Endothelial cell (in vitro differentiated cells): ENCODE measurements at regions not wholly inside any gene's neighbourhood (a gene's known extent, or its start where the extent isn't known, plus 50 kb on each side); places are given as distances from the start of the nearest gene placed in this dataset.

ENCODE experiments used
- DNase-seq: peaks from one replicate; pipeline ENCODE4 v3.0.0; 2021; ENCODE audit warnings: low spot score
- H3K27ac Mint-ChIP-seq: one replicate; pipeline ENCODE4 v1.8.0; 2021; ENCODE audit warnings: mixed read lengths, inconsistent platforms; ENCODE audit not compliant: unreplicated experiment
- H3K27me3 Mint-ChIP-seq: one replicate; pipeline ENCODE4 v1.8.0; 2021; ENCODE audit warnings: mild to moderate bottlenecking, moderate library complexity, mixed read lengths, inconsistent platforms; ENCODE audit not compliant: unreplicated experiment
- H3K36me3 Mint-ChIP-seq: one replicate; pipeline ENCODE4 v1.8.0; 2021; ENCODE audit warnings: mild to moderate bottlenecking, low read depth, mixed read lengths, inconsistent platforms; ENCODE audit not compliant: unreplicated experiment
- H3K4me1 Mint-ChIP-seq: one replicate; pipeline ENCODE4 v1.8.0; 2021; ENCODE audit warnings: mild to moderate bottlenecking, mixed read lengths, inconsistent platforms; ENCODE audit not compliant: unreplicated experiment
- H3K4me3 Mint-ChIP-seq: one replicate; pipeline ENCODE4 v1.8.0; 2021; ENCODE audit warnings: mild to moderate bottlenecking, mixed read lengths, inconsistent platforms; ENCODE audit not compliant: unreplicated experiment
- H3K9me3 Mint-ChIP-seq: one replicate; pipeline ENCODE4 v1.8.0; 2021; ENCODE audit warnings: mixed read lengths, inconsistent platforms; ENCODE audit not compliant: unreplicated experiment
- TF ChIP-seq, protein P1 (sequence below): fragments of 200-600 bp; sonication (generic); IDR thresholded peaks from one replicate; pipeline ENCODE4 v1.5.0; 2021; ENCODE audit warnings: antibody characterized with exemption; ENCODE audit not compliant: unreplicated experiment

DNA sequence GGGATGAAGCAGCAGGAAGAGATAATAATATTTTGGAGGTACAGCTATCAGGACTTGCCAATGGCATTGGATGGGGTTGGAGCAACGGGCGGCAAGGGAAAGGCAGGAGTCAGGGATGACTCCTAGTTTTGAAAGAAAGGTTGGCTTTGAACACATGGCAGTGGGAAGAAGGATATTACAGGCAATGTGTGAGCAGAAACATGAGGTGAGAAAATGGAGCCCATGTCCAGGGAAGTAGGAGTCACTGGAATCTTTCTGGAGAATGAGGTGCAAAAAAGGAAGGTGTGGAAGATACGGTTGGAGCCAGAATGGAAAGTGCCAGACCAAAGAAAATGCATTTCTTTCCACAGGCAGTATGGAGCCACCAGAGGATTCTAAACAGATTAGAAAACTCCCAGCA is 288.5 kb upstream of the KAZN start:
- no peak overlapping the region for H3K4me3 Mint-ChIP-seq

DNA sequence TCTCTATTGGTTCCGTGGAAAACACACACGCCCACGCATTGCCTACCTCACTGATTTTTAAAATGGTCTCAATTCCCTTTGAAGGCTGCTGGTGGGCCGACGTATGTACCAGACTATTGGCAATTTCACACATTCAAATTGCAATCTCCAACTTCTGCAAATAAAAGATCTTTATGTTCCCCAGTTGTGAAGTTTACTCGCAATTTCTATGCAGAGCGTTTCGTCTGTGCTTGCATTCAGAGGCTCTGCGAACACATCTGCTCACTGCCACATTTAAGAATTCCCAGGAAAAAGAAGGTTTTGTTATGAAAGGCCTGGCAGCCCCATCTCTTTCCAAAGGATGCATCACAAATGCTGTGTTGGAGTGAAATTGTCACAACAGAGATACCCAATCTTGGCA is 288.0 kb upstream of the KAZN start:
- Mint-ChIP-seq H3K4me3 (no peak overlapping the region), H3K9me3 (no peaks in the 10 kb centered on the region), H3K27ac (no peak overlapping the region), H3K4me1 (no peaks in the 10 kb centered on the region), H3K36me3 (no peaks in the 10 kb centered on the region), H3K27me3 (no peaks in the 10 kb centered on the region)
- TF ChIP-seq, protein P1, sequence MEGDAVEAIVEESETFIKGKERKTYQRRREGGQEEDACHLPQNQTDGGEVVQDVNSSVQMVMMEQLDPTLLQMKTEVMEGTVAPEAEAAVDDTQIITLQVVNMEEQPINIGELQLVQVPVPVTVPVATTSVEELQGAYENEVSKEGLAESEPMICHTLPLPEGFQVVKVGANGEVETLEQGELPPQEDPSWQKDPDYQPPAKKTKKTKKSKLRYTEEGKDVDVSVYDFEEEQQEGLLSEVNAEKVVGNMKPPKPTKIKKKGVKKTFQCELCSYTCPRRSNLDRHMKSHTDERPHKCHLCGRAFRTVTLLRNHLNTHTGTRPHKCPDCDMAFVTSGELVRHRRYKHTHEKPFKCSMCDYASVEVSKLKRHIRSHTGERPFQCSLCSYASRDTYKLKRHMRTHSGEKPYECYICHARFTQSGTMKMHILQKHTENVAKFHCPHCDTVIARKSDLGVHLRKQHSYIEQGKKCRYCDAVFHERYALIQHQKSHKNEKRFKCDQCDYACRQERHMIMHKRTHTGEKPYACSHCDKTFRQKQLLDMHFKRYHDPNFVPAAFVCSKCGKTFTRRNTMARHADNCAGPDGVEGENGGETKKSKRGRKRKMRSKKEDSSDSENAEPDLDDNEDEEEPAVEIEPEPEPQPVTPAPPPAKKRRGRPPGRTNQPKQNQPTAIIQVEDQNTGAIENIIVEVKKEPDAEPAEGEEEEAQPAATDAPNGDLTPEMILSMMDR = no peak
- no peak for DNase-seq

More for the DNA sequence above, 288.5 kb upstream of the KAZN start:
- no peaks in the 10 kb centered on the region for H3K27me3 Mint-ChIP-seq
- H3K36me3 Mint-ChIP-seq = no peaks in the 10 kb centered on the region
- TF ChIP-seq, protein P1 = no peak
- H3K27ac Mint-ChIP-seq = no peak overlapping the region
- H3K4me1 Mint-ChIP-seq = no peaks in the 10 kb centered on the region
- DNase-seq = no peak
- H3K9me3 Mint-ChIP-seq = no peaks in the 10 kb centered on the region

DNA sequence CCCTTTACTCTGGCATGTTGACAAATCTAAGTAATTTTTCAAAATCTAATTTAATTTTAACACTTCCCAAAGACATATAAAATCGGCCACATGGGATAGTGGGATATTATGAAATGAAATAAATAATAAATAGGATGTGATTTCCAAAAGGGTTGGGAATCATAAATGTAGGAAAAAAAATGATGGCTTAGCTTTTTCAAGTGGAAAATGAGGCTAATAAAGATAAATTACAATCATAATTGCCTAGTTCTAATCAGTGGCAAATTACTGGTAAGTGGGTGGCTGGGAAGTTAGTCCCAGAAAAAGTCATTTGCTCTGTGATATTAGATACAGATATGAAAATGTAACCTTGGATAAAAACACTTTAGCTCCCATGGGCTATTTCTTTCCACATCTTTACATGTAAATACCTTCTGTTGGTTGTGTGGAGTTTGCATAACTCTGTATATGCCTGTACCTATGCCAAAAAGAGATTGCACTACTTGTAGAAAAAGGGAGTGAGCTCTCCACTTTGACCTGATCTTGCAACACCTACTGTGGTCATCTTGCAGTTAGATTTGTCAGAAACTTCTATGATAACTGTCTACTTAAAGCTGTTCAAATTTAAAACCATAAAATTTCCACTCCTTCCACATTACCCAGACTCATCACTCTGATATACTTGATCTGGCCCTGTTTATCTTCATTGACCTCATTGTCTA is 284.6 kb upstream of the KAZN start:
- no peak overlapping the region for H3K4me3 Mint-ChIP-seq
- TF ChIP-seq, protein P1 = no peak
- no peaks in the 10 kb centered on the region for H3K27me3 Mint-ChIP-seq
- no peaks in the 10 kb centered on the region for H3K36me3 Mint-ChIP-seq
- no peaks in the 10 kb centered on the region for H3K9me3 Mint-ChIP-seq
- H3K27ac Mint-ChIP-seq = no peak overlapping the region
- H3K4me1 Mint-ChIP-seq = no peaks in the 10 kb centered on the region
- no peak for DNase-seq

DNA sequence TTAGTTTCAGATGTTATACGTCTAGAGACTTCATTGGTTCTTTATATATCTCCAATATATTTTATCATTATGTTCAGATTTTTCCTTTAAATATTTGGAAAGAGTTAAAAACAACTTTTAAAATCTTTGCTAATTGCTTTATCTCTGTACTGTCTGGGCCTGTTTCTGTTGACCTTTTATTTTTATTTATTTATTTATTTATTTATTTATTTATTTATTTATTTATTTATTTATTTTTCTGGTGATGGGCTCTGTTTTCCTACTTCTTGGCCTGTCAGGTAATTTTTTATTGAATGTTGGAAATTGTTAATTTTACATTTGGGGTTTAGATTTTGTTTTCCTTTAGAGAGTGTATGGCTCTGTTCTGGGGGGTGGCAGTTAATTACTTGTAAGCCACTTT is 279.7 kb upstream of the KAZN start:
- TF ChIP-seq, protein P1 = no peak
- Mint-ChIP-seq H3K9me3 (no peaks in the 10 kb centered on the region), H3K36me3 (no peaks in the 10 kb centered on the region), H3K27me3 (no peaks in the 10 kb centered on the region), H3K27ac (no peak overlapping the region), H3K4me3 (no peak overlapping the region), H3K4me1 (no peaks in the 10 kb centered on the region)
- DNase-seq = no peak

DNA sequence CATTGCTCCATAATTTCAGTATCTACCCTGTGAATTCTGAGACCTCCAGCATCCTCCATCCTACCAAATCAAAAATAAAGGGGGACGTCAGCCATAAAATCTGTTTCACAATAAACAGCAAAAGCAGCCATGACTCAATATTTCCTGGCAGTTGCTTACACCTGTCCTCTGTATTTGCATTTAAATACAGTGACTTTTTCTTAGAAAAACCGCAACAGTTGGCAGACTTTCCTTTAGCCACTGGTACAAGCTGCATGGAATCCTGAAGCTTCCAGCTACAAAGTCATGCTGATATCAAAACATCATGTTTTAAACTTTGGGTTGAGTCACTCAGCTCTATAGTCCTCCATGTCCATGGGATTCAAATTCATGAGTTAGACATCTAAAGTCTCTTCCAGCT is 278.0 kb upstream of the KAZN start:
- TF ChIP-seq, protein P1 = no peak
- Mint-ChIP-seq H3K27me3 (no peaks in the 10 kb centered on the region), H3K27ac (no peak overlapping the region), H3K36me3 (no peaks in the 10 kb centered on the region), H3K4me3 (no peak overlapping the region), H3K9me3 (no peaks in the 10 kb centered on the region), H3K4me1 (no peaks in the 10 kb centered on the region)
- no peak for DNase-seq
